GM12878 (cell line): ENCODE measurements at regions not wholly inside any gene's neighbourhood (a gene's known extent, or its start where the extent isn't known, plus 50 kb on each side); places are given as distances from the start of the nearest gene placed in this dataset.

Experiments used
- ATAC-seq: fragments of 200-7000 bp; cut with Tn5 transposase; 3 replicates; pipeline ENCODE4 v1.9.1; 2020; ENCODE audit warnings: mild to moderate bottlenecking, moderate library complexity
- BruUV-seq: library from RNA; stranded (reverse); fragments of 400-500 nt; replicated peaks from 2 replicates; lab custom pipeline; 2021; lab: Mats Ljungman, UMichigan
- CTCF ChIA-PET: fragments of 300-600 bp; sonication (Branson Sonifier 250); formaldehyde crosslinking; extraction: SDS; loops from one replicate; lab custom pipeline; 2021; ENCODE audit warnings: inconsistent platforms; lab: Yijun Ruan, JAX
- POLR2A ChIA-PET: fragments of 350-600 bp; formaldehyde crosslinking; extraction: SDS; loops from one replicate; lab custom pipeline; 2021; ENCODE audit warnings: inconsistent platforms; lab: Charles Lee
- RAD21 ChIA-PET: fragments of 300-600 bp; sonication (Branson Sonifier 250); formaldehyde crosslinking; loops from one replicate; lab custom pipeline; 2023; ENCODE audit warnings: antibody characterized with exemption; ENCODE audit not compliant: unreplicated experiment; lab: Charles Lee
- SMC1A ChIA-PET: fragments of 300-600 bp; sonication (Branson Sonifier 250); formaldehyde crosslinking; loops from one replicate; lab custom pipeline; 2023; ENCODE audit not compliant: unreplicated experiment, uncharacterized antibody; lab: Charles Lee
- DNase-seq: peaks from one replicate; pipeline ENCODE4 v3.0.0-alpha.2; 2011; ENCODE audit warnings: low read depth, low spot score
- FAIRE-seq: peaks from 3 replicates; lab custom pipeline; 2011; peaks lifted over from hg19 to GRCh38; lab: Jason Lieb, UNC
- H2AFZ ChIP-seq: 2 replicates; pipeline ENCODE4 v1.6.0; 2011; ENCODE audit warnings: low read depth, low read length, control low read depth; ENCODE audit not compliant: control insufficient read depth
- H3K27ac ChIP-seq: 2 replicates; pipeline ENCODE4 v1.5.1; 2011; ENCODE audit warnings: control low read depth; ENCODE audit not compliant: control insufficient read depth, insufficient read depth
- H3K27me3 ChIP-seq, 2 experiments: replicated peaks in 1 of 2; 2 replicates each; pipeline versions ENCODE4 v1.6.0 to v1.6.1; 2011; ENCODE audit warnings: low read length in 1 of 2; ENCODE audit not compliant: control insufficient read depth in 2 of 2, insufficient read depth in 2 of 2
- H3K36me3 ChIP-seq, 2 experiments: 2 replicates each; pipeline ENCODE4 v1.5.1; 2011; ENCODE audit warnings: low read length in 1 of 2; ENCODE audit not compliant: control insufficient read depth in 2 of 2, insufficient read depth in 2 of 2
- H3K4me1 ChIP-seq: 2 replicates; pipeline ENCODE4 v1.6.1; 2011; ENCODE audit warnings: mild to moderate bottlenecking, low read length, moderate library complexity, mixed read lengths; ENCODE audit not compliant: control insufficient read depth, insufficient read depth
- H3K4me2 ChIP-seq: 2 replicates; pipeline ENCODE4 v1.6.0; 2011; ENCODE audit warnings: control low read depth; ENCODE audit not compliant: control insufficient read depth, insufficient read depth
- H3K4me3 ChIP-seq: fragments of 200-600 bp; sonication (generic); 2 replicates; pipeline ENCODE4 v1.5.1; 2016
- H3K79me2 ChIP-seq: 2 replicates; pipeline ENCODE4 v1.6.0; 2011; ENCODE audit warnings: low read length; ENCODE audit not compliant: control insufficient read depth, insufficient read depth
- H3K9ac ChIP-seq: 2 replicates; pipeline ENCODE4 v1.8.0; 2011; ENCODE audit warnings: low read length, control low read depth, mixed read lengths; ENCODE audit not compliant: control insufficient read depth, insufficient read depth
- H3K9me3 ChIP-seq: replicated peaks from 3 replicates; pipeline ENCODE4 v1.5.1; 2011; ENCODE audit warnings: mild to moderate bottlenecking, low read length; ENCODE audit not compliant: control insufficient read depth, insufficient read depth
- H4K20me1 ChIP-seq: 2 replicates; pipeline ENCODE4 v1.6.0; 2011; ENCODE audit not compliant: control insufficient read depth, insufficient read depth
- ATF7 ChIP-seq: fragments of 450-650 bp; IDR thresholded peaks from 2 replicates; pipeline ENCODE4 v1.6.1; 2016; ENCODE audit warnings: low read depth, mild to moderate bottlenecking
- BRCA1 ChIP-seq: IDR thresholded peaks from 2 replicates; pipeline ENCODE4 v1.6.1; 2011; ENCODE audit warnings: low read depth, low read length, improper control_type of control experiment
- CHD1 ChIP-seq: IDR thresholded peaks from 2 replicates; pipeline ENCODE4 v1.6.1; 2012; ENCODE audit warnings: low read depth, low read length, improper control_type of control experiment
- ETV6 ChIP-seq, 2 experiments: fragments of 450-650 bp in 1 of 2; IDR thresholded peaks in 1 of 2; conservative IDR thresholded peaks in 1 of 2; 2 replicates each; pipeline ENCODE4 v1.6.1; 2014; ENCODE audit warnings: antibody characterized with exemption in 1 of 2, borderline replicate concordance in 1 of 2, low read depth in 1 of 2, mild to moderate bottlenecking in 1 of 2, moderate library complexity in 1 of 2
- LARP7 ChIP-seq: fragments of 450-650 bp; IDR thresholded peaks from 2 replicates; pipeline ENCODE4 v1.6.1; 2017; ENCODE audit warnings: mild to moderate bottlenecking
- NR2C1 ChIP-seq: fragments of 450-650 bp; IDR thresholded peaks from 2 replicates; pipeline ENCODE4 v1.6.1; 2017; ENCODE audit warnings: antibody characterized with exemption, mild to moderate bottlenecking, moderate library complexity
- NR2F1 ChIP-seq: fragments of 450-650 bp; conservative IDR thresholded peaks from 2 replicates; pipeline ENCODE4 v1.6.1; 2017; ENCODE audit warnings: mild to moderate bottlenecking
- RAD51 ChIP-seq: fragments of 450-650 bp; IDR thresholded peaks from 2 replicates; pipeline ENCODE4 v1.6.1; 2016; ENCODE audit warnings: moderate library complexity, mild to moderate bottlenecking, inconsistent platforms
- TCF7 ChIP-seq: IDR thresholded peaks from 2 replicates; pipeline ENCODE4 v1.6.1; 2014; ENCODE audit warnings: antibody characterized with exemption, borderline replicate concordance
- ZSCAN29 ChIP-seq: fragments of 450-650 bp; IDR thresholded peaks from 2 replicates; pipeline ENCODE4 v1.6.1; 2017; ENCODE audit warnings: mild to moderate bottlenecking, moderate library complexity
- WGBS: methylation state at CpG from one replicate; pipeline ENCODE4 v1.1.6; 2016; ENCODE audit warnings: low lambda C conversion rate; ENCODE audit not compliant: insufficient replicate concordance, insufficient coverage; ENCODE audit errors: missing lambda C conversion rate; 5-methylcytosine and 5-hydroxymethylcytosine counted together
- in situ Hi-C: fragments of 300-500 bp; cut with MboI; formaldehyde crosslinking; loops from 9 replicates; pipeline ENCODE4 v1.14.3; 2018; ENCODE audit warnings: mixed read lengths
- intact Hi-C: fragments of 100-400 bp; cut with micrococcal nuclease; formaldehyde crosslinking; loops from one replicate; pipeline ENCODE4 v1.14.2; 2022; ENCODE audit not compliant: unreplicated experiment
- TF ChIP-seq, protein P1 (sequence below): fragments of 450-650 bp; IDR thresholded peaks from 2 replicates; pipeline ENCODE4 v1.6.1; 2017; ENCODE audit warnings: low read depth, mild to moderate bottlenecking, moderate library complexity

GRCh38 chr10:128367807-128368206, 241.6 kb upstream of the MKI67 start (continued):
- TF ChIP-seq RAD51 (no peak), ATF7 (no peak), BRCA1 (no peak), TCF7 (no peak), NR2C1 (no peak)

- ChIA-PET SMC1A (no interaction called here), CTCF (no interaction called here), RAD21 (no interaction called here), POLR2A (no interaction called here)
- H3K27me3 ChIP-seq: no peaks in the 10 kb centered on the region
- no peak for TF ChIP-seq ATF7
- TF ChIP-seq ZSCAN29: no peak
- TF ChIP-seq CHD1: no peak
- no peak for TF ChIP-seq ETV6 (conservative IDR thresholded peaks at IDR 0.05 in 1 of 2, IDR thresholded peaks at IDR 0.05 in 1 of 2; ENCODE audit: borderline replicate concordance in 1 of 2, low read depth in 1 of 2)
- TF ChIP-seq NR2F1: no peak
- TF ChIP-seq, protein P1, sequence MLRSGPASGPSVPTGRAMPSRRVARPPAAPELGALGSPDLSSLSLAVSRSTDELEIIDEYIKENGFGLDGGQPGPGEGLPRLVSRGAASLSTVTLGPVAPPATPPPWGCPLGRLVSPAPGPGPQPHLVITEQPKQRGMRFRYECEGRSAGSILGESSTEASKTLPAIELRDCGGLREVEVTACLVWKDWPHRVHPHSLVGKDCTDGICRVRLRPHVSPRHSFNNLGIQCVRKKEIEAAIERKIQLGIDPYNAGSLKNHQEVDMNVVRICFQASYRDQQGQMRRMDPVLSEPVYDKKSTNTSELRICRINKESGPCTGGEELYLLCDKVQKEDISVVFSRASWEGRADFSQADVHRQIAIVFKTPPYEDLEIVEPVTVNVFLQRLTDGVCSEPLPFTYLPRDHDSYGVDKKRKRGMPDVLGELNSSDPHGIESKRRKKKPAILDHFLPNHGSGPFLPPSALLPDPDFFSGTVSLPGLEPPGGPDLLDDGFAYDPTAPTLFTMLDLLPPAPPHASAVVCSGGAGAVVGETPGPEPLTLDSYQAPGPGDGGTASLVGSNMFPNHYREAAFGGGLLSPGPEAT: no peak
- TF ChIP-seq LARP7: no peak
- no peaks in the 10 kb centered on the region for H3K36me3 ChIP-seq
- no peaks in the 10 kb centered on the region for H4K20me1 ChIP-seq
- in situ Hi-C loops: no loop called here
- H3K4me1 ChIP-seq: no peaks in the 10 kb centered on the region; the same call in 1 of the 2 replicates
- no peak for ATAC-seq
- no peaks in the 10 kb centered on the region; the same call in 2 of the 3 replicates for H3K9me3 ChIP-seq
- no peak overlapping the region for H3K27ac ChIP-seq
- DNase-seq: no peak
- H3K79me2 ChIP-seq: no peaks in the 10 kb centered on the region
- H3K4me3 ChIP-seq: no peak overlapping the region
- intact Hi-C loops: no loop called here
- H2AFZ ChIP-seq: no peak overlapping the region
- BruUV-seq: no TSS peak
- WGBS: 24% methylated on average over 12 of the region's 12 CpGs
- no peak overlapping the region for H3K4me2 ChIP-seq
- no peak overlapping the region for H3K9ac ChIP-seq
- no peak for FAIRE-seq
Observed at GRCh38 chr10:128369101-128369650, 243.0 kb upstream of the MKI67 start.
